ENCODE measurements at regions not wholly inside any gene's neighbourhood (a gene's known extent, or its start where the extent isn't known, plus 50 kb on each side); places are given as distances from the start of the nearest gene placed in this dataset.
"Not testable (repeated sequence)": the region's sequence is repeated elsewhere in the genome, so short reads cannot be mapped to it uniquely, and the experiment has no call there.

DNA sequence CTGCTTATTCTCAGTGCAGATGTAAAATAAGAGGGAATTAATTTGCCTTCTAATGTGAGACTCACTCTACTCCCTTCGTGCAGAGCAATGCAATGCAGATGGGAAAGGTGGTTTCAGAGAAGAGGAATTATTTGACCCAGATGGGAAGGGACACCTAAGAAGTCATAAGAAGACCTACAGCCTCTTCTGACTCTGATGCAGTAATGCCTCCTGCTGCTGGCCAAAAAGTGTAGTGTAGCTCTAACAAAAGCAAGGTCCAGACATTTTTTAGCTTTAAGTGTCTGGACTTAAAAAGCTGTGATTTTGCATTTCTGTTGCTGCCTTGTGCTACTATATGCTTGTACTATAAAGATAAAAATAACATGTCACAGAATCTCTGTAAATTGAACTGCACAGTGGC is 501.4 kb downstream of the TTLL7 start:
- no peaks in the 10 kb centered on the region for H3K27me3 ChIP-seq
- no peaks in the 10 kb centered on the region for H3K36me3 ChIP-seq
- H3K9me3 ChIP-seq: no peaks in the 10 kb centered on the region
- TF ChIP-seq, protein P1, sequence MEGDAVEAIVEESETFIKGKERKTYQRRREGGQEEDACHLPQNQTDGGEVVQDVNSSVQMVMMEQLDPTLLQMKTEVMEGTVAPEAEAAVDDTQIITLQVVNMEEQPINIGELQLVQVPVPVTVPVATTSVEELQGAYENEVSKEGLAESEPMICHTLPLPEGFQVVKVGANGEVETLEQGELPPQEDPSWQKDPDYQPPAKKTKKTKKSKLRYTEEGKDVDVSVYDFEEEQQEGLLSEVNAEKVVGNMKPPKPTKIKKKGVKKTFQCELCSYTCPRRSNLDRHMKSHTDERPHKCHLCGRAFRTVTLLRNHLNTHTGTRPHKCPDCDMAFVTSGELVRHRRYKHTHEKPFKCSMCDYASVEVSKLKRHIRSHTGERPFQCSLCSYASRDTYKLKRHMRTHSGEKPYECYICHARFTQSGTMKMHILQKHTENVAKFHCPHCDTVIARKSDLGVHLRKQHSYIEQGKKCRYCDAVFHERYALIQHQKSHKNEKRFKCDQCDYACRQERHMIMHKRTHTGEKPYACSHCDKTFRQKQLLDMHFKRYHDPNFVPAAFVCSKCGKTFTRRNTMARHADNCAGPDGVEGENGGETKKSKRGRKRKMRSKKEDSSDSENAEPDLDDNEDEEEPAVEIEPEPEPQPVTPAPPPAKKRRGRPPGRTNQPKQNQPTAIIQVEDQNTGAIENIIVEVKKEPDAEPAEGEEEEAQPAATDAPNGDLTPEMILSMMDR (IDR thresholded peaks at IDR 0.05): no peak
- H3K4me3 ChIP-seq: no peak overlapping the region
- DNase-seq: no peak
- no peak overlapping the region for H3K27ac ChIP-seq
- intact Hi-C loops (cut with DNase I): no loop called here
- peaks cover 0 to 10% (median 0%) of the 10 kb centered on the region in 9 donors for H3K4me1 ChIP-seq
- ATAC-seq: no peak
- 97 to 98% methylated on average over 1 of the region's 1 CpG for WGBS, 2 donors

DNA sequence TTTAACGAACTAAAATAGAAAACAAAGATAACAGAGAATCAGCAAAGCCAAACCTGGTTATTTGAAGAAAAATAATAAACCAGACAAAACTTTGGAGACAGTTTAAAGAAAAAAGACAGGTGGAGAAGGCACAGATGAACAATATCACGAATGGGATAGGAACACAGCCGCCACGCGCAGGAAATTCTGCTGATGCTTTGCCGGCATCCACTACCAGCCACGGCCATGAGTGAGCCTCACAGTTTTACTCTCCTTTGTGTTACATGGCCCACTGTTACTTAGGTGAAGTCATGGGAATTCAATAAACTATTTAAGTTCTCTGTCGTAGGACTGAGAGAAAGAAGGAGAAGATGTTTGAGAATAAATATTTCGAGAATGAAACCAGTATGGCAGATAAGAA is 503.4 kb downstream of the TTLL7 start:
- DNase-seq (no peak), ATAC-seq (no peak)
- TF ChIP-seq, protein P1 (IDR thresholded peaks at IDR 0.05): no peak
- no peaks in the 10 kb centered on the region for H3K4me1 ChIP-seq
- intact Hi-C loops (cut with DNase I): no loop called here
- 96 to 98% methylated on average over 9 of the region's 9 CpGs for WGBS, 2 donors
- no peak overlapping the region for H3K27ac ChIP-seq
- H3K4me3 ChIP-seq: no peak overlapping the region
- no peaks in the 10 kb centered on the region for H3K36me3 ChIP-seq
- H3K9me3 ChIP-seq: no peaks in the 10 kb centered on the region
- no peaks in the 10 kb centered on the region for H3K27me3 ChIP-seq

DNA sequence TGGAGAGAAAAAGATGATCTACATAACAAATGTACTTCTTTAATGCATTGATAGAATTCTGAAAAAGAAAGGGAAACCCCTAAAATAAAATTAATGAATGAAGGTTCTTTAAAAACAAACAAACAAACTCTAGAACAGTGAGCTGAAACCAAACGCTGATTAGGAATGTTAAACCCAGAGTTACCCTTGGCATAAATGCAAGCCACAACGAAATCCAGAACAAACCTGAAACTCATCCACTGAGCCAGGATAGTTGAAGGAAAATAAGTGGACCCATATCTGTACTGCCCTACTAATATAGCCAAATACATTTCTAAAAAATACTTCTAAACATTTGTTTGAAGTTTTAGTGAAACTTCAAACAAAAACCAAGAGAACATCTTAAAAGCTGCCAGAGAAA is 505.3 kb downstream of the TTLL7 start:
- ATAC-seq: no peak
- H3K9me3 ChIP-seq: no peaks in the 10 kb centered on the region
- DNase-seq: no peak
- no peaks in the 10 kb centered on the region for H3K36me3 ChIP-seq
- intact Hi-C loops (cut with DNase I): no loop called here
- no peaks in the 10 kb centered on the region for H3K27me3 ChIP-seq
- H3K4me1 ChIP-seq: peaks cover 0 to 4% (median 0%) of the 10 kb centered on the region in 9 donors
- 76 to 79% methylated on average over 2 of the region's 2 CpGs for WGBS, 2 donors
- TF ChIP-seq, protein P1 (IDR thresholded peaks at IDR 0.05): no peak
- H3K4me3 ChIP-seq: no peak overlapping the region
- no peak overlapping the region for H3K27ac ChIP-seq

DNA sequence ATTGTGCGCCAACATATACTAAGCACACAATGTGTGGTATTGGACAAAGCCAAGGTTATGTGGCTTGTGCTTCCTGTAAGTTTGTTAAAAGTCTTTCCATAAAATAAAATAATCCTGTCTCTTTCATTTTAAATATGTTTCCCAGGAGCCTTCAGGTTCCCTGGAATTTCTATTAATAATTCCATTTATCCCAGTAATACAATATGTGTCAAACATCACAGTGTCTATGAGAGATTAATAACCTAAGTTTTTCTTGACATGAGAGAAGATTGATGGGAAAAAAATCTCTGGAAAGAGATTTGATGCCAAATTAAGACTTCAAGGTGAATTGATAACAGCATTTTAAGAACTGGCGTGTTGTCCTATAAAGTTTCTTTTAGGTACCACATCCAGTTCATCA is 507.0 kb downstream of the TTLL7 start:
- Histone ChIP-seq H3K36me3 (no peaks in the 10 kb centered on the region), H3K4me1 (peaks cover 0 to 5% (median 0%) of the 10 kb centered on the region in 9 donors), H3K27me3 (no peaks in the 10 kb centered on the region), H3K9me3 (no peaks in the 10 kb centered on the region), H3K4me3 (no peak overlapping the region), H3K27ac (no peak overlapping the region)
- DNase-seq (no peak), ATAC-seq (no peak)
- intact Hi-C loops (cut with DNase I): no loop called here
- WGBS, 2 donors: 97 to 99% methylated on average over 2 of the region's 2 CpGs
- TF ChIP-seq, protein P1 (IDR thresholded peaks at IDR 0.05): no peak

DNA sequence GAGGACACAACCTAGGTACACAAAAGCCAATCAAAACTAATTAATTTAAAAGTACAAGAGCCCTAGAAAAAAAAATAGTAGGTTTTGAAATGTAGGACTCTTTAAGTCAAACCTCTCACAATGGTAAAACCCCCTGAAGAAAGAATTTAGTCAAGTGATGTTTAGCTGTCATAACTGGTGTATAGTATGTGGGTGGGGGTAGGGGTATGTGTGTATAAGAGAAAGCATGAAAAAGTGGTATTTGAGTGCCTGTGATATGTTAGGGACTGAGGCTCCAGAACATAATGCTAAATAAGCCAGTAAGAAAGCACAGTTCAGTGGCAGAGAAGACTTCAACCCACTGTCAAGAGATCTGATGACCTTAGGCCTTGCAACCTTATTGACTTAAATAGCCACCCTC is 507.9 kb downstream of the TTLL7 start:
- no peak for ATAC-seq
- TF ChIP-seq, protein P1 (IDR thresholded peaks at IDR 0.05): no peak

DNA sequence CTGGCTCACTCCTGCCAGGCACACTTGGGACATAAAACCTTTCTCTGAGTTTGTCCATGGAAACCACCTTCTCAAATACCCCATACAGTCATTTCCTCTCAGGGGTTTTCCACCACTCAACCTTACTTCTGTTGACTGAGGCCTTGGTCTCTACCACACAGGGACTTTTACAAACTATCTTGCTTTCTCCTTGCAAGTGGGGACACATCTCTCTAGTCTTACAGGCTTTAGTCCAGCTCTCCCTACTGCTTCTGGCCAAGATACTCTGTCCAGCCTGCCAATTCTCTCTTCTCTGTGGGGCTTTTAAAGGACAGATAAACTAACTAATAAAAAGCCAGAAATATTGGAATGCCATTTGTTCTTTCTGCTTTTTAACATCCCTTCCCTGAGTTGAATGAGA is 510.8 kb downstream of the TTLL7 start:
- H3K36me3 ChIP-seq; H3K27me3 ChIP-seq; H3K4me1 ChIP-seq; H3K4me3 ChIP-seq; DNase-seq; intact Hi-C loops (cut with DNase I); H3K27ac ChIP-seq; H3K9me3 ChIP-seq: not testable (repeated sequence)
- peak in 4 of 8 donors; percentile 49 to 67 (median 52) for ATAC-seq

More for the DNA sequence above, 507.9 kb downstream of the TTLL7 start:
- Histone ChIP-seq H3K9me3 (no peaks in the 10 kb centered on the region), H3K27ac (no peak overlapping the region), H3K27me3 (no peaks in the 10 kb centered on the region), H3K4me3 (no peak overlapping the region), H3K4me1 (peaks cover 0 to 5% (median 0%) of the 10 kb centered on the region in 9 donors), H3K36me3 (no peaks in the 10 kb centered on the region)
- intact Hi-C loops (cut with DNase I): no loop called here
- no peak for DNase-seq

DNA sequence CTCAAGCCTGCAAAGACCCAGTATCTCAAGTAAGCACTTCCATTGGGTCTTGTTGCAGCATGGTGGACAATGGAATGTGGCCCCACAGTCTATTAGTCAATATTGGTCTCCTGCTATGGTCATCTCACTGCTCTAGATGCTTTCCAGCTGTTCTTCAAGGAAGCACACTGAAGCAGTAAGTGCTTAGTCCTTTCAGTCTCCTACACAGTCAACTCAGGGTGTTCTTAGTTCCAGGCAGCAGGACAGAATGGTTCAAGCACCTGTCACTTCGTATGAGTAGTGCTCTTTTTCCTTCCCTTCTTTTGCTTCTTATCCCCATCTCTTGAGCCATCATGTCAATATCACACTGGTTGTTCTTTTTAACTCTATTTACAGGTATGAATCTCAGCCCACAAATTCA is 511.5 kb downstream of the TTLL7 start:
- H3K4me1 ChIP-seq; DNase-seq; H3K27ac ChIP-seq; H3K4me3 ChIP-seq; intact Hi-C loops (cut with DNase I); H3K27me3 ChIP-seq; ATAC-seq; H3K9me3 ChIP-seq; H3K36me3 ChIP-seq: not testable (repeated sequence)
- WGBS, 2 donors: 91 to 100% methylated on average over 1 of the region's 1 CpG
